Femur (tissue), 1 donor: ENCODE measurements at regions not wholly inside any gene's neighbourhood (a gene's known extent, or its start where the extent isn't known, plus 50 kb on each side); places are given as distances from the start of the nearest gene placed in this dataset.
A peak's percentile ranks its signal among the peaks of the same experiment; 100 is the strongest.

ENCODE experiments used
- DNase-seq: peaks from one replicate; pipeline ENCODE4 v3.0.0-alpha.2; 2017

- peak; percentile 37 for DNase-seq
Observed at GRCh38 chr12:92553389-92553788, 149.4 kb upstream of the PLEKHG7 start.

GRCh38 chr12:92552412-92553108, 150.2 kb upstream of the PLEKHG7 start:
- no peak for DNase-seq

- no peak for DNase-seq
Observed at GRCh38 chr12:92551853-92552397, 150.9 kb upstream of the PLEKHG7 start.

- DNase-seq = no peak
Observed at GRCh38 chr12:92551210-92551609, 151.6 kb upstream of the PLEKHG7 start.

- DNase-seq = no peak
Observed at GRCh38 chr12:92550661-92551060, 152.1 kb upstream of the PLEKHG7 start.

GRCh38 chr12:92550254-92550653, 152.5 kb upstream of the PLEKHG7 start:
- no peak for DNase-seq

- DNase-seq = no peak
Observed at GRCh38 chr12:92549516-92549915, 153.3 kb upstream of the PLEKHG7 start.

- no peak for DNase-seq
Observed at GRCh38 chr12:92547906-92548305, 154.9 kb upstream of the PLEKHG7 start.

GRCh38 chr12:92547420-92547819, 155.4 kb upstream of the PLEKHG7 start:
- DNase-seq = no peak

- DNase-seq = no peak
Observed at GRCh38 chr12:92546635-92547348, 156.0 kb upstream of the PLEKHG7 start.

- DNase-seq = no peak
Observed at GRCh38 chr12:92546259-92546634, 156.5 kb upstream of the PLEKHG7 start.

GRCh38 chr12:92544322-92544721, 158.5 kb upstream of the PLEKHG7 start:
- no peak for DNase-seq

GRCh38 chr12:92543840-92544239, 158.9 kb upstream of the PLEKHG7 start:
- DNase-seq = no peak

GRCh38 chr12:92543359-92543758, 159.4 kb upstream of the PLEKHG7 start:
- no peak for DNase-seq

GRCh38 chr12:92541731-92542130, 161.1 kb upstream of the PLEKHG7 start:
- no peak for DNase-seq

- no peak for DNase-seq
Observed at GRCh38 chr12:92540782-92541423, 161.9 kb upstream of the PLEKHG7 start.

- DNase-seq = peak; percentile 34
Observed at GRCh38 chr12:92539976-92540781, 162.6 kb upstream of the PLEKHG7 start.

GRCh38 chr12:92539110-92539749, 163.6 kb upstream of the PLEKHG7 start:
- no peak for DNase-seq

- DNase-seq = no peak
Observed at GRCh38 chr12:92537290-92537960, 165.4 kb upstream of the PLEKHG7 start.

- no peak for DNase-seq
Observed at GRCh38 chr12:92535961-92536360, 166.8 kb upstream of the PLEKHG7 start.

- no peak for DNase-seq
Observed at GRCh38 chr12:92533280-92533890, 169.4 kb upstream of the PLEKHG7 start.
